ENCODE measurements at regions not wholly inside any gene's neighbourhood (a gene's known extent, or its start where the extent isn't known, plus 50 kb on each side); places are given as distances from the start of the nearest gene placed in this dataset.
A peak's percentile ranks its signal among the peaks of the same experiment; 100 is the strongest.
"Not testable (repeated sequence)": the region's sequence is repeated elsewhere in the genome, so short reads cannot be mapped to it uniquely, and the experiment has no call there.

GRCh38 chr5:36770125-36770524 is 106.4 kb upstream of the NIPBL start:
- Histone ChIP-seq H3K36me3 (no peaks in the 10 kb centered on the region), H3K27me3 (no peaks in the 10 kb centered on the region), H3K27ac (no peak overlapping the region), H3K9me3 (no peaks in the 10 kb centered on the region), H3K4me3 (no peak overlapping the region), H3K4me1 (no peaks in the 10 kb centered on the region)
- in situ Hi-C loops (cut with MboI; ENCODE audit: low pct_ligation_motif_present in 1 of 4, low pct_unique_long_range_greater_than_20kb in 1 of 4, low sequenced_read_pairs in 3 of 4): no loop called here
- DNase-seq: no peak
- intact Hi-C loops (cut with DNase I; ENCODE audit: low total_unique reads): no loop called here
- TF ChIP-seq EP300 (IDR thresholded peaks at IDR 0.05; ENCODE audit: low read depth): no peak
- 37 to 66% methylated on average over 2 to 4 of the region's 4 CpGs for WGBS, 2 donors (ENCODE audit: low coverage in 1 of 2)

- WGBS, 2 donors (ENCODE audit: low coverage in 1 of 2): 67 to 72% methylated on average over 3 of the region's 3 CpGs
- no peak for TF ChIP-seq POLR2AphosphoS5 (IDR thresholded peaks at IDR 0.05)
- no peak for TF ChIP-seq EP300 (IDR thresholded peaks at IDR 0.05; ENCODE audit: low read depth)
- TF ChIP-seq POLR2A (IDR thresholded peaks at IDR 0.05): no peak
- no peak for TF ChIP-seq CTCF (IDR thresholded peaks at IDR 0.05)
- no peaks in the 10 kb centered on the region for H3K9me3 ChIP-seq
- intact Hi-C loops (cut with DNase I; ENCODE audit: low total_unique reads) (no loop called here), in situ Hi-C loops (cut with MboI; ENCODE audit: low pct_ligation_motif_present in 1 of 4, low pct_unique_long_range_greater_than_20kb in 1 of 4, low sequenced_read_pairs in 3 of 4) (no loop called here)
- DNase-seq: no peak
- no peak overlapping the region for H3K4me3 ChIP-seq
- no peak overlapping the region for H3K27ac ChIP-seq
- no peaks in the 10 kb centered on the region for H3K36me3 ChIP-seq
- H3K4me1 ChIP-seq: peaks cover 0 to 5% (median 0%) of the 10 kb centered on the region in 4 donors
- no peaks in the 10 kb centered on the region for H3K27me3 ChIP-seq
Measured at GRCh38 chr5:36772276-36773140, 104.1 kb upstream of the NIPBL start.

- Histone ChIP-seq H3K4me3 (no peak overlapping the region), H3K36me3 (no peaks in the 10 kb centered on the region), H3K9me3 (no peaks in the 10 kb centered on the region), H3K4me1 (peaks cover 0 to 5% (median 0%) of the 10 kb centered on the region in 4 donors), H3K27ac (no peak overlapping the region), H3K27me3 (no peaks in the 10 kb centered on the region)
- in situ Hi-C loops (cut with MboI; ENCODE audit: low pct_ligation_motif_present in 1 of 4, low pct_unique_long_range_greater_than_20kb in 1 of 4, low sequenced_read_pairs in 3 of 4): no loop called here
- 24 to 25% methylated on average over 5 of the region's 5 CpGs for WGBS, 2 donors (ENCODE audit: low coverage in 1 of 2)
- DNase-seq: peak; percentile 19
- TF ChIP-seq CTCF (IDR thresholded peaks at IDR 0.05): peak; percentile 25 to 51 (median 43)
- no peak for TF ChIP-seq POLR2AphosphoS5 (IDR thresholded peaks at IDR 0.05)
- intact Hi-C loops (cut with DNase I; ENCODE audit: low total_unique reads): no loop called here
Measured at GRCh38 chr5:36777105-36777757, 99.3 kb upstream of the NIPBL start.

- H3K27me3 ChIP-seq: no peaks in the 10 kb centered on the region
- TF ChIP-seq POLR2AphosphoS5 (IDR thresholded peaks at IDR 0.05) (no peak), EP300 (IDR thresholded peaks at IDR 0.05; ENCODE audit: low read depth) (no peak), POLR2A (IDR thresholded peaks at IDR 0.05) (no peak), CTCF (IDR thresholded peaks at IDR 0.05) (no peak)
- intact Hi-C loops (cut with DNase I; ENCODE audit: low total_unique reads): no loop called here
- H3K27ac ChIP-seq: no peak overlapping the region
- in situ Hi-C loops (cut with MboI; ENCODE audit: low pct_ligation_motif_present in 1 of 4, low pct_unique_long_range_greater_than_20kb in 1 of 4, low sequenced_read_pairs in 3 of 4): no loop called here
- no peak for DNase-seq
- no peaks in the 10 kb centered on the region for H3K36me3 ChIP-seq
- H3K4me1 ChIP-seq: peaks cover 0 to 5% (median 0%) of the 10 kb centered on the region in 4 donors
- no peaks in the 10 kb centered on the region for H3K9me3 ChIP-seq
- no peak overlapping the region for H3K4me3 ChIP-seq
Measured at GRCh38 chr5:36778336-36778735, 98.2 kb upstream of the NIPBL start.

- intact Hi-C loops (cut with DNase I; ENCODE audit: low total_unique reads): not testable (repeated sequence)
Measured at GRCh38 chr5:36782612-36783011, 94.0 kb upstream of the NIPBL start.

More at GRCh38 chr5:36782612-36783011, 94.0 kb upstream of the NIPBL start:
- H3K27me3 ChIP-seq; H3K9me3 ChIP-seq; H3K4me1 ChIP-seq; H3K27ac ChIP-seq; H3K36me3 ChIP-seq; H3K4me3 ChIP-seq; DNase-seq; in situ Hi-C loops (cut with MboI; ENCODE audit: low pct_ligation_motif_present in 1 of 4, low pct_unique_long_range_greater_than_20kb in 1 of 4, low sequenced_read_pairs in 3 of 4): not testable (repeated sequence)
- 87% methylated on average over 11 of the region's 26 CpGs; no CpG with 5 or more reads in 1 of the 2 donors for WGBS, 2 donors (ENCODE audit: low coverage in 1 of 2)

Data from transverse colon (tissue), 4 donors.